GM23248 (cell line): ENCODE measurements at regions not wholly inside any gene's neighbourhood (a gene's known extent, or its start where the extent isn't known, plus 50 kb on each side); places are given as distances from the start of the nearest gene placed in this dataset.

Experiments used
- EZH2 ChIP-seq: fragments of 200-600 bp; sonication (generic); IDR thresholded peaks from 2 replicates; pipeline ENCODE4 v1.6.1; 2018; ENCODE audit warnings: antibody characterized with exemption, mild to moderate bottlenecking; ENCODE audit not compliant: insufficient read depth, poor library complexity, severe bottlenecking
- EZH2phosphoT487 ChIP-seq: fragments of 200-600 bp; sonication (generic); IDR thresholded peaks from 2 replicates; pipeline ENCODE4 v1.6.1; 2018; ENCODE audit warnings: antibody characterized with exemption, moderate library complexity, mild to moderate bottlenecking, low read depth; ENCODE audit not compliant: insufficient read depth

DNA sequence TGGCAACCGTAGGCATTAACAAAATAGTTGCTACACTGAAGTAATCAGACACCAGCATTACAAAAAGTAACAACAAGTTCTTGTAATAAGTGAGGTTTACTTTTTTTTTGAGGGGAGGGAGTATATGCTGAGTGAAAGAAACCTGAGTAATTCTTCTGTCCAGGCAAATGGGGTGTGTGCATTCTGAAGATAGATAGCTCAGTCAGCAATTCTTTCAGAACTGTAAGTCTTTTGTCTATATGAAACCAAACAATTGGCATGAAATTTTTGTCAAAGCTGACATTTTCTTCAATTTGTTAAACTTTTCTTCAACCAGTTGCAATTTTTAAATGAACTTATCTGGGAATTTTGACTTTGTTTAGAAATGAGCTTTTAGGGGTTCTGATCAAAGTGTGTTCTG is 208.1 kb upstream of the THSD7B start:
- TF ChIP-seq EZH2 (no peak), EZH2phosphoT487 (no peak)
